ENCODE measurements at regions not wholly inside any gene's neighbourhood (a gene's known extent, or its start where the extent isn't known, plus 50 kb on each side); places are given as distances from the start of the nearest gene placed in this dataset.

GRCh38 chr2:14358774-14359173 is 273.7 kb upstream of the LRATD1 start:
- Histone ChIP-seq H3K36me3 (replicated peaks) (no peaks in the 10 kb centered on the region), H3K9me3 (no peaks in the 10 kb centered on the region), H3K27me3 (ENCODE audit: low read depth) (no peaks in the 10 kb centered on the region), H3K4me1 (no peaks in the 10 kb centered on the region), H3K4me3 (no peak overlapping the region)
- DNase-seq (ENCODE audit: low spot score in 2 of 2) = no peak
- in situ Hi-C loops (cut with MboI; ENCODE audit: low sequenced_read_pairs) = no loop called here

GRCh38 chr2:14363137-14363536 is 269.4 kb upstream of the LRATD1 start:
- Histone ChIP-seq H3K27me3 (ENCODE audit: low read depth) (no peaks in the 10 kb centered on the region), H3K36me3 (replicated peaks) (no peaks in the 10 kb centered on the region), H3K4me3 (no peak overlapping the region), H3K4me1 (no peaks in the 10 kb centered on the region), H3K9me3 (no peaks in the 10 kb centered on the region)
- no peak for DNase-seq (ENCODE audit: low spot score in 2 of 2)
- in situ Hi-C loops (cut with MboI; ENCODE audit: low sequenced_read_pairs) = no loop called here

GRCh38 chr2:14363976-14364375 is 268.5 kb upstream of the LRATD1 start:
- H3K27me3 ChIP-seq (ENCODE audit: low read depth) = no peaks in the 10 kb centered on the region
- H3K4me3 ChIP-seq = no peak overlapping the region
- in situ Hi-C loops (cut with MboI; ENCODE audit: low sequenced_read_pairs) = no loop called here
- H3K36me3 ChIP-seq (replicated peaks) = no peaks in the 10 kb centered on the region
- H3K9me3 ChIP-seq = no peaks in the 10 kb centered on the region
- no peaks in the 10 kb centered on the region for H3K4me1 ChIP-seq
- no peak for DNase-seq (ENCODE audit: low spot score in 2 of 2)

GRCh38 chr2:14364471-14364870 is 268.0 kb upstream of the LRATD1 start:
- in situ Hi-C loops (cut with MboI; ENCODE audit: low sequenced_read_pairs) = no loop called here
- no peak for DNase-seq (ENCODE audit: low spot score in 2 of 2)
- H3K36me3 ChIP-seq (replicated peaks) = no peaks in the 10 kb centered on the region
- no peaks in the 10 kb centered on the region for H3K9me3 ChIP-seq
- no peak overlapping the region for H3K4me3 ChIP-seq
- H3K4me1 ChIP-seq = no peaks in the 10 kb centered on the region
- no peaks in the 10 kb centered on the region for H3K27me3 ChIP-seq (ENCODE audit: low read depth)

GRCh38 chr2:14385043-14385442 is 247.5 kb upstream of the LRATD1 start:
- no peak overlapping the region for H3K4me3 ChIP-seq
- H3K27me3 ChIP-seq (ENCODE audit: low read depth) = no peaks in the 10 kb centered on the region
- DNase-seq (ENCODE audit: low spot score in 2 of 2) = no peak
- no peaks in the 10 kb centered on the region for H3K9me3 ChIP-seq
- no peaks in the 10 kb centered on the region for H3K4me1 ChIP-seq
- in situ Hi-C loops (cut with MboI; ENCODE audit: low sequenced_read_pairs) = no loop called here
- no peaks in the 10 kb centered on the region for H3K36me3 ChIP-seq (replicated peaks)

GRCh38 chr2:14387332-14387731 is 245.2 kb upstream of the LRATD1 start:
- in situ Hi-C loops (cut with MboI; ENCODE audit: low sequenced_read_pairs) = no loop called here
- Histone ChIP-seq H3K9me3 (no peaks in the 10 kb centered on the region), H3K4me1 (no peaks in the 10 kb centered on the region), H3K4me3 (no peak overlapping the region), H3K36me3 (replicated peaks) (no peaks in the 10 kb centered on the region), H3K27me3 (ENCODE audit: low read depth) (no peaks in the 10 kb centered on the region)
- no peak for DNase-seq (ENCODE audit: low spot score in 2 of 2)

GRCh38 chr2:14388724-14389123 is 243.8 kb upstream of the LRATD1 start:
- Histone ChIP-seq H3K4me1 (no peaks in the 10 kb centered on the region), H3K36me3 (replicated peaks) (no peaks in the 10 kb centered on the region), H3K4me3 (no peak overlapping the region), H3K9me3 (no peaks in the 10 kb centered on the region), H3K27me3 (ENCODE audit: low read depth) (no peaks in the 10 kb centered on the region)
- no peak for DNase-seq (ENCODE audit: low spot score in 2 of 2)
- in situ Hi-C loops (cut with MboI; ENCODE audit: low sequenced_read_pairs) = no loop called here

GRCh38 chr2:14396533-14397083 is 235.9 kb upstream of the LRATD1 start:
- H3K4me1 ChIP-seq = no peaks in the 10 kb centered on the region
- in situ Hi-C loops (cut with MboI; ENCODE audit: low sequenced_read_pairs) = no loop called here
- no peaks in the 10 kb centered on the region for H3K9me3 ChIP-seq
- no peaks in the 10 kb centered on the region for H3K36me3 ChIP-seq (replicated peaks)
- no peak for DNase-seq (ENCODE audit: low spot score in 2 of 2)
- H3K27me3 ChIP-seq (ENCODE audit: low read depth) = no peaks in the 10 kb centered on the region
- H3K4me3 ChIP-seq = no peak overlapping the region

GRCh38 chr2:14398641-14399040 is 233.9 kb upstream of the LRATD1 start:
- H3K27me3 ChIP-seq (ENCODE audit: low read depth) = no peaks in the 10 kb centered on the region
- DNase-seq (ENCODE audit: low spot score in 2 of 2) = no peak
- no peaks in the 10 kb centered on the region for H3K4me1 ChIP-seq
- H3K4me3 ChIP-seq = no peak overlapping the region
- H3K9me3 ChIP-seq = no peaks in the 10 kb centered on the region
- H3K36me3 ChIP-seq (replicated peaks) = no peaks in the 10 kb centered on the region
- in situ Hi-C loops (cut with MboI; ENCODE audit: low sequenced_read_pairs) = no loop called here

- H3K4me1 ChIP-seq = no peaks in the 10 kb centered on the region
- H3K36me3 ChIP-seq (replicated peaks) = no peaks in the 10 kb centered on the region
- in situ Hi-C loops (cut with MboI; ENCODE audit: low sequenced_read_pairs) = no loop called here
- DNase-seq (ENCODE audit: low spot score in 2 of 2) = no peak
- no peaks in the 10 kb centered on the region for H3K9me3 ChIP-seq
- H3K27me3 ChIP-seq (ENCODE audit: low read depth) = no peaks in the 10 kb centered on the region
- H3K4me3 ChIP-seq = no peak overlapping the region
These were observed 230.6 kb upstream of the LRATD1 start for GRCh38 chr2:14401873-14402272.

GRCh38 chr2:14408695-14409094 is 223.8 kb upstream of the LRATD1 start:
- no peaks in the 10 kb centered on the region for H3K4me1 ChIP-seq

GRCh38 chr2:14417551-14417950 is 215.0 kb upstream of the LRATD1 start:
- in situ Hi-C loops (cut with MboI; ENCODE audit: low sequenced_read_pairs) = no loop called here
- no peaks in the 10 kb centered on the region for H3K9me3 ChIP-seq
- H3K4me1 ChIP-seq = no peaks in the 10 kb centered on the region
- H3K27me3 ChIP-seq (ENCODE audit: low read depth) = no peaks in the 10 kb centered on the region
- no peaks in the 10 kb centered on the region for H3K36me3 ChIP-seq (replicated peaks)
- DNase-seq (ENCODE audit: low spot score in 2 of 2) = no peak
- H3K4me3 ChIP-seq = no peak overlapping the region

More at GRCh38 chr2:14408695-14409094, 223.8 kb upstream of the LRATD1 start:
- Histone ChIP-seq H3K36me3 (replicated peaks) (no peaks in the 10 kb centered on the region), H3K27me3 (ENCODE audit: low read depth) (no peaks in the 10 kb centered on the region), H3K9me3 (no peaks in the 10 kb centered on the region), H3K4me3 (no peak overlapping the region)
- no peak for DNase-seq (ENCODE audit: low spot score in 2 of 2)
- in situ Hi-C loops (cut with MboI; ENCODE audit: low sequenced_read_pairs) = no loop called here

- H3K4me1 ChIP-seq = no peaks in the 10 kb centered on the region
- no peaks in the 10 kb centered on the region for H3K9me3 ChIP-seq
- H3K4me3 ChIP-seq = no peak overlapping the region
- no peak for DNase-seq (ENCODE audit: low spot score in 2 of 2)
- in situ Hi-C loops (cut with MboI; ENCODE audit: low sequenced_read_pairs) = no loop called here
- no peaks in the 10 kb centered on the region for H3K36me3 ChIP-seq (replicated peaks)
- no peaks in the 10 kb centered on the region for H3K27me3 ChIP-seq (ENCODE audit: low read depth)
These were observed 214.4 kb upstream of the LRATD1 start for GRCh38 chr2:14418115-14418514.

- in situ Hi-C loops (cut with MboI; ENCODE audit: low sequenced_read_pairs) = no loop called here
- Histone ChIP-seq H3K36me3 (replicated peaks) (no peaks in the 10 kb centered on the region), H3K9me3 (no peaks in the 10 kb centered on the region), H3K27me3 (ENCODE audit: low read depth) (no peaks in the 10 kb centered on the region), H3K4me3 (no peak overlapping the region), H3K4me1 (no peaks in the 10 kb centered on the region)
- DNase-seq (ENCODE audit: low spot score in 2 of 2) = no peak
These were observed 211.7 kb upstream of the LRATD1 start for GRCh38 chr2:14420851-14421250.

GRCh38 chr2:14422426-14422825 is 210.1 kb upstream of the LRATD1 start:
- no peaks in the 10 kb centered on the region for H3K4me1 ChIP-seq
- in situ Hi-C loops (cut with MboI; ENCODE audit: low sequenced_read_pairs) = no loop called here

More at GRCh38 chr2:14422426-14422825, 210.1 kb upstream of the LRATD1 start:
- Histone ChIP-seq H3K27me3 (ENCODE audit: low read depth) (no peaks in the 10 kb centered on the region), H3K4me3 (no peak overlapping the region), H3K36me3 (replicated peaks) (no peaks in the 10 kb centered on the region), H3K9me3 (no peaks in the 10 kb centered on the region)
- no peak for DNase-seq (ENCODE audit: low spot score in 2 of 2)

All from HAP-1 (cell line).